GM19395 (cell line): ENCODE measurements at regions not wholly inside any gene's neighbourhood (a gene's known extent, or its start where the extent isn't known, plus 50 kb on each side); places are given as distances from the start of the nearest gene placed in this dataset.

Source experiments
- ATAC-seq: cut with Tn5 transposase; IDR thresholded peaks from one replicate; pipeline ENCODE4 v1.9.1; 2021; ENCODE audit warnings: mild to moderate bottlenecking, moderate library complexity; ENCODE audit not compliant: unreplicated experiment

GRCh38 chr12:85352016-85352415 lies 72.0 kb downstream of the ALX1 start:
- ATAC-seq: no peak

DNA sequence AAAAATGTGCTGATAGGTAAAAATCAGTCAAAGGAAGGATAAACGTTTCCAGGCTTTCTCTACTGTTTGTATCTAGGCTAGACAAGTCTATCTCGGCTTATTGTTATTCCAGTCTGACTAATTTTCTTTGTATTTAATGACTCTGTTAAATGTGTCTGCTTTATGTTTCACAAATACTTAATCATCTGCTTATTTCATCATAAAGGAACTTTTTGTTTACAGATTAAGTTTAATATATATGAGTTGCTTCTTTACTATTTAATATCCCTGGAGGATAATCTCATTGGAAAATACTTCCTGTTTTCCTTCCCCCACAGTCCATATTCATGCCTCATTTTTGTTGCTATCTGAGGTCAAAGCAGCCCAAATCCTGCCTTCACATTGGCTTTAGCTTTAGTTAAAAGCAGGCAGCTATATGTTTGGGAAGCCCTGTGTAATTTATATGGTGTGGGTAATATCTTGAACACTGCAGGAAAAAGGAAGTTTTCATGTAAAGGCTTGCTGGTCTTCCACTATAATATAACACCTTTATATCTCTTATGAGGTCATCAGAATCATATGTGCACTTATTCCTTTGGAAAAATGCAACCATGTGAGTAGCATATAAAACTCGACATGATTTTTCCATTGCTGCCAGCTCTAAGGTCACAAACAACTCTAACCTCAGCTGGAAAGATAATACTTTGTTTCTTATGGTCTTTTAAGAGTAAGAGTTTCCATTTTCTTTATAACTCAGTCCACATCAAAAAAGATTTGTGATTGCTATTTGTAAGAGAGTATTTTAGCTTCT lies 76.8 kb downstream of the ALX1 start:
- no peak for ATAC-seq

DNA sequence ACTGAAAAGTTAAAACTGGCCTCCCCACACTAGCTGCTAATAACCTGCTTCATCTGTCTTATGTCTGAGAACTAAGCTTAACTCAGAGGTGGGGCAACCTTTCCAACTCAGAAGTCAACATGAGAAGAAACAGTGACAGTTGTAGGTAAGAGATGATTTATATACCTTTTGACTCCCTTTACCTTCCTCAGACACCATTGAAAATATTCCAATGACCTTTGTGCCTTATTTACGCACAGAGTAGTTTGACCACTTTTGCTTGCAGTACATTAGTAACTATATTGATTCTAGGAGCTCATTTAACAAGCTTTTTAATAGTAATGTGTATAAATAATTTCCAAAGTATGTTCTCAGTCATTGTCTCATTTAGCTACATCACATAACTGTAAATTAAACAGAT lies 77.6 kb downstream of the ALX1 start:
- ATAC-seq: no peak

DNA sequence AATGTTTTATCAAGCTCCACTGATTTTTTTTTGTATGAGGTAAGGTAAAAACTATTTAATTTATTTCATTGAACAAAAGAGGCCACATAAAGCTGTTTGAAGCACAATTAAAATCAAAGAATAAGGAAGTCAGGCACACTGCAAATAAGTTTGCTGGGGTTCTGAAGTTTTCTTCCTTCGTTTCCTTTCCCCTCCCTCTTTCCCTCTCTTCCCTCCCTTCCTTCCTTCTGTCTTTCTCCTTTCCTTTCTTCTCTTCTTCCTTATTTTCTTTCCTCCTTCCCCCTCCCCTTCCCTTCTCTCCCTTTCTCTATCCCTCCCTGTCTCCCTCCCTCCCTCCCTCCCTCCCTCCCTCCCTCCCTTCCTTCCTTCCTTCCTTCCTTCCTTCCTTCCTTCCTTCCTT lies 78.7 kb downstream of the ALX1 start:
- ATAC-seq: no peak

DNA sequence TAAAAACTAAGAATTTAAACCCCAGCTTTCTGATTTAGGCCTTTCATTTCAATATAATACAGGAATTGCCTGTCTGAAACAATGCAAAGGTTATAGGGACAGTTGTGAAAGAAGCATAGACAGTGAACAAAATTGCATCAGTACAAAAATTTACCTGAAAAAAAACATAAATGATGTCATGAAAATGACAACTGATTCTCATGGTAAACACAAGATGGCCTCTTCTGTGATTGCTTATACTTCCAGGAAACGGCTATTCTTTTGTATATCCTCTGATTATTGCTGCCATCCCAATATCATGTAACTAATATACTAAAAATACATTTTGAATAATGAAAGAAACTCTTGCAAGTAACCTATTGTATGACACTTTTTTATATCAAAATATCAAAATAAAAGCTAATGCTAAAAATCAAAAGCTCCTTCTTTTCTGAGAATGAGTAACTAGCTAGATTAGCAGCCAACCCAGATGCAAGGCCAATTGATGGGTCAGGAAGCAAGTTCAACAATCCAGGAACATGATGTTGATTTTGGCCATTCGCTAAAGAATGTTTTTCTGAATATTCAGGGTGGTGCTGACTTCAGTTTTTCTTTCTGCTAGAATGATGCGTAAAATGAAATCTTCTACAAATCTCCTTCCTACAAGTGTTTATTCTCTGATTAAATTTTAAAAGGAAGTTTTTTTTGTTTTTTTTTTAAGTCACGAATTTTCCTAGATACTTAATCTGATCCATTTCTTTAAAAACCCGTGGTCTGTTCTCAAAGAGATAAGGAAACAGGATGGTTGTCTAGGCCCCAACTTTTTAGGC lies 83.6 kb downstream of the ALX1 start:
- no peak for ATAC-seq

GRCh38 chr12:85367936-85368335 lies 87.9 kb downstream of the ALX1 start:
- ATAC-seq: no peak

DNA sequence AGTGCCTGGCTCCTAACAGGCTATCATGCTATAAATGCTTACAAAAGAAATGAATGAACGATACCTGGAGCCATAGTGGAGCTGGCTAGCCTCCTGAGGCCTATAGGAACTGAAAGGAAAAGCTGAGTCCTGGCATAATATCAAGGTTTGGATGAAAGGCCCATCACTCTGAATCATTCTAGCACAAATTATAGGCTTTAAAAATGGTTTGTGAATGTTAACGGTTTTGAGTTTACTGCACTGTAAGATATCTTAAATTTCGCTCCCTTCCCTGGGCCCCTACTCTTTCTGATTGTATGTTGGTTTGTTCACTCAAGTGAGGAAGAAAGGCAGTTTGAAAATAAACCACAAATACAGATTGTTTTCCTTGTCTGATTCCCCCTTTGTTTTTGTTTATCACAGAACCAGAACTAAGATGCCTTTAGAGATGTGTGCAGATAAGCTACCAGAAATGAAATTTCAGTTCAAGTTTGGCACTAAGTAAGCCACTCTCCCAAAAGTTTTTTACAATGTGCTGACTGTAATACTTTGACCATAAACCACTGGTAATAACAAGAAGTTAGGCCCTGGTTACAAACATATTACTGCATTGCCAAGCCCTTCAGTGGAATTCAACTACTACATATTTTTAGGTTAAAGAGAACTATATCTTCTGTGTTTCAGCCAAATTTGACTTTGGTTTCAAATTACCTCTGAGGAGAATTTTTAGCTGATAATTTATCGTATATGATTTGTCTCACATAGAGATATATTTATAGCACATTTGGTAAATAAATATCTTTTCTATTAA lies 89.5 kb downstream of the ALX1 start:
- no peak for ATAC-seq

DNA sequence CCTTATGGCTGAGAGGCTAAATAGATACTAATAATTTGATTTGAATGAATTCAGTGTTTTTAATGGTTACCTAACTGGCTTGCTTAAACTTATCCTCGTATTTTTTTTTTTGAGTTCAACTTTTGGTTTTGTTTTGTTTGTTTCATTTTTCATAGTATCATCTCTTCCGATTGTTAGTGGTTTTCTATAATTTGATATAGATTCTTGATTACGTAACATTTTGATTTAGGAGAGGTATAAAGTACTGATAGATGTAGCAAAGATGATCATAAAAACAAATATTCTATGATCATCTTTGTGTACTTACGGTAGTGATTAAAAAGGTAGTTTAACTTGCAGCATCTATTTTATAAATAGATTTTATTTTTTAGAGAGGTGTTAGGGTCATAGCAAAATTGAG lies 93.0 kb downstream of the ALX1 start:
- ATAC-seq: no peak

- ATAC-seq: no peak
These were observed 95.0 kb downstream of the ALX1 start for GRCh38 chr12:85374981-85375380.

- ATAC-seq: no peak
These were observed 105.4 kb downstream of the ALX1 start for GRCh38 chr12:85385406-85385805.

DNA sequence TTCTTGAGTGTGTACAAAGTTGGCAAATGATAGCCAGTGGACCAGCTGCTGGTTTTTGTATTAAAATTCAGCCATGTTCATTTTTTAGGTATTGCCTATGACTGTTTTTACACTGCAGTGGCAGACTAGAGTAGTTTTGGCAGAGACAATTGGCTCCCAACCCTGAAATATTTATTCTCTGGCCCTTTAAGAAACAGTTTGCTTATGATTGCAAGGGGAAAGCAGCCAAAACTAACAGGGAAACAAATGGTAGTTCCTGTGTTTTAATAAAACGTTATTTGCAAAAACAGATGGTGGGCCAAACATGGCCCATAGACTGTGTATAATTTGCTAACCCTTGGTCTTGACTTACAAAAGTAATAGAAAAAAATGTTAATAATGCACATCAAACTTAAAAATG lies 110.2 kb downstream of the ALX1 start:
- no peak for ATAC-seq

GRCh38 chr12:85392508-85392907 lies 112.5 kb downstream of the ALX1 start:
- ATAC-seq: no peak

DNA sequence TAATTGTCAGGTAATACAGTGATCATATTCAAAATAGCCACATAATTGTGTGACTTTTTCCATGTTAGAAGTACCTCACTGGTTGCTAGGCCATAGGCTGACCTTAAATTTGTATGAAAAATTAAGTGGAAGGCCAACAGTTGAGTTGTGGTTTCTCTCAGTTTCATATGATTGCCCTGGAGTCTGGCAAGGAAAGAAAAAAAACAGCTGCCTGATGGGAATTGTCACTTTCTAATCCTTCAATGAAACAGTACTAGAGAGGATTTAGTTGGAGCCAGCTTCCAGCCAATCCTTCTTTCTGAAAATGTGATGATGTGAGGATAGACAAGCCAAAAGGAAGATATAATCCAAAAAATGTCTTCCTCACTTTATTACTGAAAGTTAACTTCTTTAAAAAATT lies 113.6 kb downstream of the ALX1 start:
- no peak for ATAC-seq

DNA sequence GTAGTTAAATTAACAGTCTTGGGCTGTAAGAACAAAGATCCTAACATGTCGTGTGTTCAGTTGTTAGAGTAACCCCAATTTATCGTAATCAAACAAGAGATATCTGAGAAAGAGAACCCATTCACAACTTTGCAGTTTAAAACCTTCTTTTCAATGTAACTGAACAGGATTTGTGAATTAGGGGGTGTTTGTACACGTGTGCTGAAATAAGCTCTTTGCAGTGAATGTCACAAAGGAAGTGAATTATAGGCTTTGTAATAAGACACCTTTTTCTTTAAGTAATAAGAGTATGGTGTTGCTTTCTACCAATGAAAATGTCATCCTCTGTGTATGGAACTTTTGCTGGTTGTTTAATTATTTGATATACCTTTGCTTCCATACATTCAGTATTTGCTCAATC lies 114.0 kb downstream of the ALX1 start:
- ATAC-seq: no peak

DNA sequence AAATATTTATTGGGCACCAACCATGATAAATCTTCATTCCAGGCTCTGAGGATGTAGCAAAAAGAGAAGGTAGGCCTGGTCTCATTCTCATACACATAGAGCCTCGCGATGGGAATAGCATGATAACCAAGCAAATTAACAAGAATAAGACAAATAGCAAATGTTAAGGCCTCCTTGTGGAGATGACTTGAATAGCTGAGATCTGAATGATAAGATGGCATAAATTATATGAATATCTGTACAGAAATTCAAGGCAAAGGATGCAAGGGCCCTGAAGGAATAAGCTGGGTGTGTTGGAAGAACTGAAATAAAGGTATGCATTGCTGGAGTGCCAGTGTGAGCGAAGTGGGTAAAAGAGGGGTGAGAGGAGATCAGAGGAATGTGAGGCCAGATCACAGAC lies 114.8 kb downstream of the ALX1 start:
- ATAC-seq: no peak

DNA sequence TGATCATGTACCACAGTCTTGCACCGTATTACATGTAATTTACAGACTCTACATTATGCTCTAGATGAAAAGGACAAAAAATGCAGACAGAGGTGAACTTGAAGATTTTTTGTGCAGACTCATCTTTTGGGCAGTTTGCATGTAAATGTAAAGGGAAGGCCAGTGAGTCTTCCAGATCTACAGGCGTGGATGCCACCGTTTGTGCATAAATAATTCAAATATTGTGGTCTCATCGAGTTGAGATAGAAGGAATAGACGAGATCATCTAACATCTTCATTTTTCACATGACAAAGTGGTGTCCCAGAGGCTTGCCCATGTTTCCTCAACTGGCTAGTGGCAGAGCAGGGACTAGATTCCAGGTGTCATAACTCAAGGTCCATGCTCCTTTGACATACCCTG lies 125.2 kb downstream of the ALX1 start:
- ATAC-seq: no peak

GRCh38 chr12:85405781-85406522 lies 125.9 kb downstream of the ALX1 start:
- ATAC-seq: no peak

DNA sequence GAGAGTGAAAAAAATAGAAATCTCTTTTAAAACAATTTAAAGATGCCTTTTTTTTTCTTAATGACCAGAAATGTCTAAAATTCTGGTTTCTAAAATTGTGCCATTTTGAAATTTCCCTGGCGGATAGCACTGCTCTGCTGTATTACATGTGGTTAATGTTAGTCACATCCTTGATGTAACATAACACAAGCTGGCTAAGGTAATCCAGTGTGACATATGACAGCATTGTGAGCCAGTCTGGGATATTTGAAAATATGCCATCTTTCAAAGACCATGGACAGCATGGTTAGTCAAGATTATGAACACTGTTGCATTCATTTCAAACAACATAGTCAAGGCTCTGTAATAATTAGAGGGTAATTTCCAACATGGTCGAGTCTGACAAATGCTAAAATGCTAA lies 133.2 kb downstream of the ALX1 start:
- no peak for ATAC-seq

DNA sequence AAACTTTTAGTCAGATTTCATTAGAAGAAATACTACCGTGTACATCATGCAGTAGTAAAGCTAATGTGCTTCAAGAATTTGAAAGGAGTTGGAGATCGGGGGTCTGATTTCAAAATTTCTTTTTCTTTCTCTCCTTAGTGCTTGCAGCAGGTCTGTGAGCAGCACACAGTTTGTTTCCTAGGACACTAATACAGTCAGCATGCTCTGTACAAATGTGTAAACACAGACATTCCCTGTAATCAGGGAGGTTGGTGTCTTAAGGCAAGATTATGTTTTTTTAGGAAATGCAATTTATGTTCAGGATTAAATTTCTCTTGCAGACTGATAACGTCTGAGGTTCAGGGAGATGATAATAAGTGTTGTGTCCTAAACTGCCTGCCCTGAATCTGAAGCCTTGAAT lies 142.7 kb downstream of the ALX1 start:
- ATAC-seq: no peak

DNA sequence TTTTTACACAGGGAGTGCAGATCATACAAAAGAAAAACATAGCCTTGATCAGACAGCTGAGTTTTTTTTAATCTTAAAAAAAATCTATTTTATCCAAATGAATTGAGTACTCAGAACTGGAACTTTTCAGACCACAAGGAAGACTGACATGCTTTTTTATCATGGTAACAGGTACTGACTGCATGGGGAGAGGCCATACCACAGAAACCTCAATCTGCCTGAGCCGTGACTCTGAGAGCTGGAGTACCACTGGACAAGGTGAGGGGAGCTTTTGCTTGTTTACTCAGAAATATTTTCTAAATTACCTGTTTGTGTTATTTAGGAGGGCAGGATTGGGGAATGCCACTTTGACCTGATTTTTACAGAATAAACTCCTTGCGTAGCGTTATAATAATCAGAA lies 143.9 kb downstream of the ALX1 start:
- peak; percentile 71 for ATAC-seq
